ENCODE measurements at regions not wholly inside any gene's neighbourhood (a gene's known extent, or its start where the extent isn't known, plus 50 kb on each side); places are given as distances from the start of the nearest gene placed in this dataset.

GRCh38 chr5:124401476-124402143 is 344.8 kb downstream of the ZNF608 start:
- DNase-seq (ENCODE audit: low read depth in 4 of 4, low spot score in 2 of 4), result no peak

GRCh38 chr5:124399426-124399961 is 346.9 kb downstream of the ZNF608 start:
- DNase-seq (ENCODE audit: low read depth in 4 of 4, low spot score in 2 of 4), result no peak

- DNase-seq (ENCODE audit: low read depth in 4 of 4, low spot score in 2 of 4), result no peak
Observed at GRCh38 chr5:124398460-124398859, 348.0 kb downstream of the ZNF608 start.

GRCh38 chr5:124397317-124397716 is 349.1 kb downstream of the ZNF608 start:
- DNase-seq (ENCODE audit: low read depth in 4 of 4, low spot score in 2 of 4), result no peak

- no peak for DNase-seq (ENCODE audit: low read depth in 4 of 4, low spot score in 2 of 4)
Observed at GRCh38 chr5:124395926-124396325, 350.5 kb downstream of the ZNF608 start.

- peak in 1 of 4 donors; percentile 37 for DNase-seq (ENCODE audit: low read depth in 4 of 4, low spot score in 2 of 4)
Observed at GRCh38 chr5:124395287-124395686, 351.2 kb downstream of the ZNF608 start.

GRCh38 chr5:124394700-124395245 is 351.7 kb downstream of the ZNF608 start:
- DNase-seq (ENCODE audit: low read depth in 4 of 4, low spot score in 2 of 4), result no peak

GRCh38 chr5:124393584-124394379 is 352.7 kb downstream of the ZNF608 start:
- DNase-seq (ENCODE audit: low read depth in 4 of 4, low spot score in 2 of 4), result no peak

GRCh38 chr5:124383693-124384092 is 362.7 kb downstream of the ZNF608 start:
- DNase-seq (ENCODE audit: low read depth in 4 of 4, low spot score in 2 of 4), result no peak

GRCh38 chr5:124377386-124377785 is 369.1 kb downstream of the ZNF608 start:
- no peak for DNase-seq (ENCODE audit: low read depth in 4 of 4, low spot score in 2 of 4)

GRCh38 chr5:124373883-124374282 is 372.6 kb downstream of the ZNF608 start:
- no peak for DNase-seq (ENCODE audit: low read depth in 4 of 4, low spot score in 2 of 4)

GRCh38 chr5:124372457-124372856 is 374.0 kb downstream of the ZNF608 start:
- DNase-seq (ENCODE audit: low read depth in 4 of 4, low spot score in 2 of 4), result no peak

- DNase-seq (ENCODE audit: low read depth in 4 of 4, low spot score in 2 of 4), result no peak
Observed at GRCh38 chr5:124371111-124371706, 375.2 kb downstream of the ZNF608 start.

- DNase-seq (ENCODE audit: low read depth in 4 of 4, low spot score in 2 of 4), result no peak
Observed at GRCh38 chr5:124370601-124371000, 375.8 kb downstream of the ZNF608 start.

GRCh38 chr5:124365361-124365801 is 381.1 kb downstream of the ZNF608 start:
- no peak for DNase-seq (ENCODE audit: low read depth in 4 of 4, low spot score in 2 of 4)

- no peak for DNase-seq (ENCODE audit: low read depth in 4 of 4, low spot score in 2 of 4)
Observed at GRCh38 chr5:124355928-124356327, 390.5 kb downstream of the ZNF608 start.

GRCh38 chr5:124353016-124353415 is 393.4 kb downstream of the ZNF608 start:
- DNase-seq (ENCODE audit: low read depth in 4 of 4, low spot score in 2 of 4), result no peak

GRCh38 chr5:124352312-124352711 is 394.1 kb downstream of the ZNF608 start:
- DNase-seq (ENCODE audit: low read depth in 4 of 4, low spot score in 2 of 4), result no peak

- DNase-seq (ENCODE audit: low read depth in 4 of 4, low spot score in 2 of 4), result no peak
Observed at GRCh38 chr5:124349931-124350330, 396.5 kb downstream of the ZNF608 start.

- no peak for DNase-seq (ENCODE audit: low read depth in 4 of 4, low spot score in 2 of 4)
Observed at GRCh38 chr5:124343451-124343867, 403.0 kb downstream of the ZNF608 start.

- DNase-seq (ENCODE audit: low read depth in 4 of 4, low spot score in 2 of 4), result no peak
Observed at GRCh38 chr5:124342986-124343385, 403.5 kb downstream of the ZNF608 start.

Measured in left renal cortex interstitium (tissue), 4 donors.